H1 (cell line): ENCODE measurements at regions not wholly inside any gene's neighbourhood (a gene's known extent, or its start where the extent isn't known, plus 50 kb on each side); places are given as distances from the start of the nearest gene placed in this dataset.

Source experiments
- CTCF ChIA-PET: fragments of 300-600 bp; sonication (Branson Sonifier 250); formaldehyde crosslinking; loops from one replicate; lab custom pipeline; 2021; ENCODE audit not compliant: partially characterized antibody; lab: Charles Lee
- POLR2A ChIA-PET: fragments of 300-600 bp; sonication (Branson Sonifier 250); formaldehyde crosslinking; loops from one replicate; lab custom pipeline; 2021; ENCODE audit warnings: inconsistent platforms; ENCODE audit not compliant: partially characterized antibody; lab: Charles Lee
- DNase-seq, 2 experiments: peaks; one replicate each; pipeline versions ENCODE4 v3.0.0 to v3.0.0-alpha.2; 2010 to 2022; ENCODE audit warnings: low spot score in 2 of 2, low read depth in 1 of 2, mixed read lengths in 1 of 2
- FAIRE-seq: peaks from 2 replicates; lab custom pipeline; 2011; peaks lifted over from hg19 to GRCh38; lab: Jason Lieb, UNC
- H2AFZ ChIP-seq: 2 replicates; pipeline ENCODE4 v1.8.1; 2012; ENCODE audit warnings: low read length, inconsistent platforms
- H2AK5ac ChIP-seq: 2 replicates; pipeline ENCODE4 v1.6.1; 2013; ENCODE audit warnings: low read depth, low read length
- H2BK120ac ChIP-seq: replicated peaks from 2 replicates; pipeline ENCODE3; 2013; ENCODE audit warnings: low read depth, low read length, inconsistent platforms
- H2BK12ac ChIP-seq: 2 replicates; pipeline ENCODE4 v1.6.1; 2013; ENCODE audit warnings: low read depth, low read length
- H2BK15ac ChIP-seq: 2 replicates; pipeline ENCODE4 v1.6.1; 2013; ENCODE audit warnings: low read length
- H2BK20ac ChIP-seq: 2 replicates; pipeline ENCODE4 v1.6.1; 2013; ENCODE audit warnings: low read length
- H2BK5ac ChIP-seq: 2 replicates; pipeline ENCODE4 v1.6.1; 2013; ENCODE audit warnings: low read depth, low read length
- H3K14ac ChIP-seq: 2 replicates; pipeline ENCODE4 v1.6.1; 2013; ENCODE audit warnings: inconsistent platforms; ENCODE audit not compliant: insufficient read length
- H3K18ac ChIP-seq: 2 replicates; pipeline ENCODE4 v1.6.1; 2013; ENCODE audit warnings: low read length; ENCODE audit errors: extremely low read depth
- H3K23ac ChIP-seq: 2 replicates; pipeline ENCODE4 v1.6.1; 2013; ENCODE audit warnings: inconsistent platforms; ENCODE audit not compliant: insufficient read length
- H3K23me2 ChIP-seq: 2 replicates; pipeline ENCODE4 v1.6.1; 2013; ENCODE audit warnings: low read depth, low read length
- H3K27ac ChIP-seq: 2 replicates; pipeline ENCODE4 v1.6.1; 2011; ENCODE audit warnings: low read depth, low read length, inconsistent platforms
- H3K27me3 ChIP-seq, 4 experiments: replicated peaks in 1 of 4; 1 replicate in 1 of 4; 2 replicates in 3 of 4; pipeline versions ENCODE4 v1.6.1 to v1.8.1; 2011 to 2013; ENCODE audit warnings: low read length in 3 of 4, mild to moderate bottlenecking in 3 of 4, inconsistent platforms in 2 of 4, mixed read lengths in 2 of 4, moderate library complexity in 1 of 4; ENCODE audit not compliant: control insufficient read depth in 3 of 4, insufficient read depth in 3 of 4; ENCODE audit errors: extremely low read depth in 1 of 4
- H3K36me3 ChIP-seq, 4 experiments: 2 replicates each; pipeline versions ENCODE4 v1.6.1 to v1.8.1; 2011 to 2013; ENCODE audit warnings: mild to moderate bottlenecking in 4 of 4, low read length in 3 of 4, moderate library complexity in 2 of 4, control low read depth in 1 of 4, inconsistent platforms in 1 of 4; ENCODE audit not compliant: insufficient read depth in 4 of 4, control insufficient read depth in 2 of 4
- H3K4ac ChIP-seq: replicated peaks from 2 replicates; pipeline ENCODE3; 2013; ENCODE audit warnings: low read length, low read depth, mixed read lengths, inconsistent platforms; ENCODE audit not compliant: insufficient read length
- H3K4me1 ChIP-seq, 4 experiments: replicated peaks in 1 of 4; 1 replicate in 1 of 4; 2 replicates in 3 of 4; pipeline versions ENCODE4 v1.6.1 to v1.8.1; 2011 to 2013; ENCODE audit warnings: low read length in 3 of 4, inconsistent platforms in 2 of 4, mixed read lengths in 1 of 4; ENCODE audit not compliant: insufficient read depth in 4 of 4, control insufficient read depth in 3 of 4
- H3K4me2 ChIP-seq, 2 experiments: 2 replicates each; pipeline versions ENCODE4 v1.6.1 to v1.8.1; 2011 to 2013; ENCODE audit warnings: low read depth in 2 of 2, low read length in 2 of 2, control low read depth in 1 of 2, inconsistent platforms in 1 of 2, mild to moderate bottlenecking in 1 of 2; ENCODE audit not compliant: insufficient read depth in 1 of 2
- H3K4me3 ChIP-seq, 4 experiments: fragments of 200-600, 300-600 bp in 1 of 4; sonication (generic), shearing (Covaris generic), sonication (Bioruptor Twin) in 1 of 4; 2 replicates each; pipeline versions ENCODE4 v1.5.1 to v1.8.1; 2011 to 2016; ENCODE audit warnings: low read length in 4 of 4, low read depth in 3 of 4, control low read depth in 2 of 4, inconsistent platforms in 2 of 4, mild to moderate bottlenecking in 2 of 4, mixed read lengths in 1 of 4, moderate library complexity in 1 of 4; ENCODE audit not compliant: insufficient read depth in 2 of 4; ENCODE audit errors: extremely low read depth in 1 of 4
- H3K56ac ChIP-seq: replicated peaks from 2 replicates; pipeline ENCODE3; 2013; ENCODE audit warnings: low read depth, mild to moderate bottlenecking, mixed read lengths, low read length, inconsistent platforms; ENCODE audit not compliant: insufficient read length
- H3K79me1 ChIP-seq: 2 replicates; pipeline ENCODE4 v1.6.1; 2013; ENCODE audit warnings: low read depth, low read length, control low read depth
- H3K79me2 ChIP-seq, 2 experiments: 2 replicates each; pipeline versions ENCODE4 v1.6.1 to v1.8.1; 2012 to 2013; ENCODE audit warnings: low read length in 2 of 2, mild to moderate bottlenecking in 2 of 2, inconsistent platforms in 1 of 2; ENCODE audit not compliant: insufficient read depth in 2 of 2, control insufficient read depth in 1 of 2
- H3K9ac ChIP-seq, 4 experiments: replicated peaks in 1 of 4; 1 replicate in 1 of 4; 2 replicates in 3 of 4; pipeline versions ENCODE4 v1.6.1 to v1.8.1; 2011 to 2013; ENCODE audit warnings: low read depth in 3 of 4, low read length in 3 of 4, control low read depth in 2 of 4, mild to moderate bottlenecking in 2 of 4, moderate library complexity in 2 of 4, inconsistent platforms in 1 of 4; ENCODE audit errors: extremely low read depth in 1 of 4
- H3K9me3 ChIP-seq, 2 experiments: 2 replicates each; pipeline versions ENCODE4 v1.6.1 to v1.8.1; 2012 to 2013; ENCODE audit warnings: mild to moderate bottlenecking in 2 of 2, moderate library complexity in 2 of 2, control low read depth in 1 of 2, inconsistent platforms in 1 of 2, low read depth in 1 of 2, low read length in 1 of 2, mixed read lengths in 1 of 2; ENCODE audit not compliant: insufficient read depth in 2 of 2
- H4K20me1 ChIP-seq, 2 experiments: replicated peaks in 1 of 2; 2 replicates each; pipeline versions ENCODE3 to v1.8.1; 2011 to 2013; ENCODE audit warnings: inconsistent platforms in 2 of 2, low read length in 2 of 2, mild to moderate bottlenecking in 1 of 2; ENCODE audit not compliant: insufficient read depth in 2 of 2, control insufficient read depth in 1 of 2
- H4K5ac ChIP-seq: 2 replicates; pipeline ENCODE4 v1.6.1; 2013; ENCODE audit warnings: low read length, low read depth, mixed read lengths, inconsistent platforms; ENCODE audit not compliant: insufficient read length
- H4K8ac ChIP-seq: 2 replicates; pipeline ENCODE4 v1.8.0; 2013; ENCODE audit warnings: mild to moderate bottlenecking, moderate library complexity, low read length, inconsistent platforms; ENCODE audit not compliant: insufficient read depth; ENCODE audit errors: extremely low read depth
- H4K91ac ChIP-seq: replicated peaks from 2 replicates; pipeline ENCODE3; 2013; ENCODE audit warnings: low read length, mixed read lengths, inconsistent platforms; ENCODE audit not compliant: insufficient read length
- ATF3 ChIP-seq: IDR thresholded peaks from 2 replicates; pipeline ENCODE4 v1.6.1; 2011; ENCODE audit warnings: low read depth, mild to moderate bottlenecking, low read length; ENCODE audit not compliant: insufficient read depth
- BACH1 ChIP-seq: IDR thresholded peaks from 2 replicates; pipeline ENCODE4 v1.6.1; 2012; ENCODE audit warnings: low read length, improper control_type of control experiment
- BRCA1 ChIP-seq: IDR thresholded peaks from 2 replicates; pipeline ENCODE4 v1.6.1; 2012; ENCODE audit warnings: low read depth, low read length, improper control_type of control experiment
- CEBPB ChIP-seq: IDR thresholded peaks from 2 replicates; pipeline ENCODE4 v1.6.1; 2012; ENCODE audit warnings: low read depth, low read length
- EP300 ChIP-seq, 2 experiments: IDR thresholded peaks; 1 replicate in 1 of 2; 2 replicates in 1 of 2; pipeline ENCODE4 v1.6.1; 2011 to 2012; ENCODE audit warnings: low read depth in 2 of 2, low read length in 2 of 2, mild to moderate bottlenecking in 2 of 2, borderline replicate concordance in 1 of 2, inconsistent platforms in 1 of 2, moderate library complexity in 1 of 2
- GTF2F1 ChIP-seq: IDR thresholded peaks from 2 replicates; pipeline ENCODE4 v1.6.1; 2012; ENCODE audit warnings: low read depth, low read length, improper control_type of control experiment, borderline replicate concordance
- JUN ChIP-seq: IDR thresholded peaks from 2 replicates; pipeline ENCODE4 v1.6.1; 2011; ENCODE audit warnings: low read depth, mild to moderate bottlenecking, improper control_type of control experiment, low read length
- KDM5A ChIP-seq: fragments of 200-600 bp; IDR thresholded peaks from 2 replicates; pipeline ENCODE4 v1.7.1; 2012; ENCODE audit warnings: mild to moderate bottlenecking, low read length, inconsistent platforms, mixed read lengths
- RFX5 ChIP-seq: IDR thresholded peaks from 2 replicates; pipeline ENCODE4 v1.6.1; 2011; ENCODE audit warnings: low read depth, low read length, improper control_type of control experiment, borderline replicate concordance
- SP4 ChIP-seq: IDR thresholded peaks from 2 replicates; pipeline ENCODE4 v1.6.1; 2012; ENCODE audit warnings: low read length, inconsistent platforms
- WGBS, 2 experiments: shearing (Covaris generic) in 1 of 2; methylation state at CpG; one replicate each; pipeline versions ENCODE4 v1.1.6 to v1.1.7; 2013 to 2015; ENCODE audit warnings: low lambda C conversion rate in 2 of 2, mixed read lengths in 2 of 2, inconsistent platforms in 1 of 2, low coverage in 1 of 2, missing lambda C conversion rate in 1 of 2; ENCODE audit not compliant: insufficient replicate concordance in 2 of 2, insufficient coverage in 1 of 2, insufficient read length in 1 of 2; ENCODE audit errors: extremely low coverage in 1 of 2, missing lambda C conversion rate in 1 of 2; 5-methylcytosine and 5-hydroxymethylcytosine counted together

- POLR2A ChIA-PET: no interaction called here
- Histone ChIP-seq H4K5ac (no peak overlapping the region), H2BK12ac (no peak overlapping the region), H2BK120ac (no peak overlapping the region), H2AK5ac (no peak overlapping the region), H3K4me1 (peaks cover 0 to 6% (median under 1%) of the 10 kb centered on the region in 4 experiments; a peak in 1 of 7 replicates), H3K4me3 (no peak overlapping the region), H3K23me2 (no peaks in the 10 kb centered on the region), H2AFZ (no peak overlapping the region), H3K14ac (no peak overlapping the region), H3K79me2 (no peaks in the 10 kb centered on the region), H2BK5ac (no peak overlapping the region), H3K56ac (no peak overlapping the region), H2BK15ac (no peak overlapping the region), H3K4me2 (no peak overlapping the region), H3K18ac (no peak overlapping the region), H4K91ac (no peak overlapping the region), H3K79me1 (no peaks in the 10 kb centered on the region), H4K20me1 (no peaks in the 10 kb centered on the region), H3K9ac (no peak overlapping the region), H3K36me3 (no peaks in the 10 kb centered on the region), H3K23ac (no peak overlapping the region), H2BK20ac (no peak overlapping the region), H3K4ac (no peak overlapping the region), H3K27me3 (no peaks in the 10 kb centered on the region), H4K8ac (no peak overlapping the region), H3K27ac (no peak overlapping the region), H3K9me3 (peaks cover 0 to 2% of the 10 kb centered on the region in 2 experiments; a peak in 1 of 4 replicates)
- no peak for FAIRE-seq
- no peak for DNase-seq
- CTCF ChIA-PET: no interaction called here
- TF ChIP-seq GTF2F1 (no peak), BRCA1 (no peak), ATF3 (no peak), BACH1 (no peak), SP4 (no peak), CEBPB (no peak), JUN (no peak), EP300 (IDR thresholded peaks at IDR 0.05; ENCODE audit: borderline replicate concordance in 1 of 2, low read depth in 2 of 2, low read length in 2 of 2) (no peak), KDM5A (no peak), RFX5 (no peak)
- 94% methylated on average over 3 of the region's 3 CpGs; no CpG with 5 or more reads in 1 of the 2 experiments for WGBS, 2 experiments
These were observed 359.1 kb upstream of the DAB2 start for GRCh38 chr5:39783756-39784421.
